ENCODE measurements at regions not wholly inside any gene's neighbourhood (a gene's known extent, or its start where the extent isn't known, plus 50 kb on each side); places are given as distances from the start of the nearest gene placed in this dataset.

- DNase-seq (ENCODE audit: low read depth) = peak; percentile 62
Measured at GRCh38 chr6:84462698-84463097, 235.3 kb upstream of the CEP162 start.

DNA sequence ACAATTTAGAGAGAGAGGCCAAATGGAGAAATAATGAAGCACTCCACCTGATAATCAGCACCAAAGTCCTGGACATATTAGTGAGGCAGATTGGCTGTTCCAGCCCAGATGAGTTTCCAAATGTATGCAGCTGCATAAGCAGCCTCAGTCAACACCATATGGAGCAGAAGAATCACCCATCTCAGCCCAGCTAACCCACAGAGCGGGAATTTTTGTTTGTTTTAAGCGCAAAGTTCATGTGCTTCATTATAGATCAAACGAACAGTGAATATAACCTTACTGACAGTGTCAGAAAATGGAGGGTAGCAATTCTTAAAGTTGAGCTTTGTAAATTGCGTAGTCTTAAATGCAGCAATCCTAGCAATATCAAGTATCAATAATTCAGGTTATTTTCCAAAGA lies 234.0 kb upstream of the CEP162 start:
- DNase-seq (ENCODE audit: low read depth) = no peak

GRCh38 chr6:84460491-84460890 lies 233.0 kb upstream of the CEP162 start:
- no peak for DNase-seq (ENCODE audit: low read depth)

GRCh38 chr6:84459401-84459800 lies 232.0 kb upstream of the CEP162 start:
- DNase-seq (ENCODE audit: low read depth) = no peak

DNA sequence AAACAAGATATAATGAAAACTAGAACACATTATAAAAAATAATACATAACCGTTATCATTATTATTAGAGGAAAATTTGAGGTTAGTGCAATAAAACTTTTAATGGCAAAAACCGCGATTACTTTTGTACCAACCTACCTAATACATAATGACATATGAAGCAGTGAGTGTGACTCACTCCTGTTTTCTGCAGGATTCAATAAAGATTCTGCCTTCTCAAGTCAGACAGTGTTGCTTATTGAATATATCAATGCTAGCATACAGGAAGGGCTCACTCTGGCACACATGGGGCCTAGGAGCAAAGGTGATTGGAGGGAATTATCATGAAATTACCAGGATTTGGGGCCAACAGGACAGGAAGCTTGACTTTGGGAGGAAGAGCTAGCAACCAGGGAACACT lies 230.8 kb upstream of the CEP162 start:
- no peak for DNase-seq (ENCODE audit: low read depth)

- no peak for DNase-seq (ENCODE audit: low read depth)
Measured at GRCh38 chr6:84457276-84457675, 229.8 kb upstream of the CEP162 start.

GRCh38 chr6:84456803-84457202 lies 229.4 kb upstream of the CEP162 start:
- no peak for DNase-seq (ENCODE audit: low read depth)

GRCh38 chr6:84455511-84456029 lies 228.1 kb upstream of the CEP162 start:
- DNase-seq (ENCODE audit: low read depth) = peak; percentile 45

- DNase-seq (ENCODE audit: low read depth) = no peak
Measured at GRCh38 chr6:84453499-84453898, 226.1 kb upstream of the CEP162 start.

DNA sequence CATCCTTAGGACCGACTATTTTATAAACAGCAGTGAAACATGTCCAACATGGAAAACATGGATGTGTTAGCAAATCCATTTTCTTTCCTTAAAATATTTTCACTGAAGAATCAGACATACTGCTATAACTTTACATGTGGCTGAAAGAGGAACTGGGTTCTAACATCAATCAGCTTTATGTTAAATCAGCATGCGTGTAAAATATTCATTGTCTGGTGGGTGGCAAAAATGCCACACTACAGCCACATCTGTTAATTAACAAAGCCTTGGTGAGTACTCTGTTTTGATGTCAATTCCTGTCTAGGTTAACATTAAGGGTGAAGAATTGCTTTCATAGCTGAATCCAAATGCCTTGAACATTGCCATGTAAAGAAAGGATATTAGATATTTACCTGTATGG lies 222.6 kb upstream of the CEP162 start:
- no peak for DNase-seq (ENCODE audit: low read depth)

GRCh38 chr6:84449220-84449619 lies 221.8 kb upstream of the CEP162 start:
- DNase-seq (ENCODE audit: low read depth) = no peak

- DNase-seq (ENCODE audit: low read depth) = no peak
Measured at GRCh38 chr6:84448331-84448730, 220.9 kb upstream of the CEP162 start.

- DNase-seq (ENCODE audit: low read depth) = no peak
Measured at GRCh38 chr6:84447651-84448050, 220.2 kb upstream of the CEP162 start.

- DNase-seq (ENCODE audit: low read depth) = no peak
Measured at GRCh38 chr6:84445068-84445467, 217.6 kb upstream of the CEP162 start.

DNA sequence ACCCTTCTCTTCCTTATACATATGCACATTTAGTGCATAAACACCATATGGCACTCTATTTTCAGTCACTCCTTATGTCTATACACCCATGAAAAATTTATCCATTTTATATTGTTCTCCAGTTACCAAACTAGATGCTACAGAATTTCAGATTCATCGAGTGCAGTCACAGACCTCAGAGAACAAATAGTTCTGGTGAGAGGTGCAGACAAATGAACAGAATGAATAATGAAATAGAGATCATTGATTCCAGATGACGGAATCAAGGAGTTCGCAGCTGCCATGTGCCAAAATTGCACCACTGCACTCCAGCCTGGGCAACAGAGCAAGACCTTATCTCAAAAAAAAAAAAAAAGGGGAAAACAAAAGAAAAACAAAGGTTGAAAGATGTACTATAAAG lies 214.8 kb upstream of the CEP162 start:
- DNase-seq (ENCODE audit: low read depth) = no peak

GRCh38 chr6:84441456-84441855 lies 214.0 kb upstream of the CEP162 start:
- no peak for DNase-seq (ENCODE audit: low read depth)

GRCh38 chr6:84434550-84434949 lies 207.1 kb upstream of the CEP162 start:
- no peak for DNase-seq (ENCODE audit: low read depth)

DNA sequence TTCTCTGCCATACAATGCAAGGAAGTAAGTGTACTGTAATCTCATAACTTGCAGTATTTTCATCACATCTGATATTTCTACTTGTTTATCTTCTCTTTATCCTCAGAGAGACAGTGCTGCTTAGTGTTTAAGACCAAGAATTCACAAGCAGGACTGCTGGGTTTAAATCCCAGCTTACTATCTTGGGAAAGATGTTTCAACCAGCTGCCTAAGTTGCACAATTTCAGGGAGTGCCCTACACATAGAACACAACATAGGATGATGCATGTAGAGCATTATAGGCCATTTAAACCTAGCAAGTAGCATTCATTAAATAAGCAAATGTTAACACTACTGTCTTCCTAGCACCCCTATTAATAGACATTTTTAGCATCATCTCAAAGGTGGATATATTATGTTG lies 205.2 kb upstream of the CEP162 start:
- DNase-seq (ENCODE audit: low read depth) = no peak

DNA sequence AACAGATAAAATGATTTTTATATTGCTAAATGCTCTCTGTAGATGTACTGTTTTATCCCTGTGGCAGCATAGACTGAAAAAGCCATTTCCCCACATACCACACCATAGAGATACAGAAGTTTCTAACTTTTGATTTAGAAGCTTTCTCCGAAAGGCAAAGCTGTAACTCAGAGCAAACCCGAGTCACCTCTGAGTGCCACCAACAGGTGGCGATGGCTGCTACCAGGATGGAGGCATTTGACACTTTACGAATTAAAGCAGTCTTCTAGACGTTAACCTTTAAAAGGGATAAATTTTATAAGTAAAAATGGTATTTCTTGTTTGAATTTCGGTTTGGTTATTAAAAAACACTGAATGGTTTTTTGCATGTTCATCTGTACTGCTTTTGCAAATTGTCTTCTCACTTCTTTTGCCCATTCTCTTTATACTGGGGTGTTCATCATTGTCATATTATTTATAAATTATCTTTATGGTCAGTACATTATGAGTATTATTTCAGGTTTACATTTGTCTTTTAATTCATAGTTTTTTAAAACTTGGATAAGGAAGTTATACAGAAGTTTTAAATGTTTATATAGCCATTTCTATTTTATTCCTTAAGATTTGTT lies 201.0 kb upstream of the CEP162 start:
- peak; percentile 70 for DNase-seq (ENCODE audit: low read depth)

DNA sequence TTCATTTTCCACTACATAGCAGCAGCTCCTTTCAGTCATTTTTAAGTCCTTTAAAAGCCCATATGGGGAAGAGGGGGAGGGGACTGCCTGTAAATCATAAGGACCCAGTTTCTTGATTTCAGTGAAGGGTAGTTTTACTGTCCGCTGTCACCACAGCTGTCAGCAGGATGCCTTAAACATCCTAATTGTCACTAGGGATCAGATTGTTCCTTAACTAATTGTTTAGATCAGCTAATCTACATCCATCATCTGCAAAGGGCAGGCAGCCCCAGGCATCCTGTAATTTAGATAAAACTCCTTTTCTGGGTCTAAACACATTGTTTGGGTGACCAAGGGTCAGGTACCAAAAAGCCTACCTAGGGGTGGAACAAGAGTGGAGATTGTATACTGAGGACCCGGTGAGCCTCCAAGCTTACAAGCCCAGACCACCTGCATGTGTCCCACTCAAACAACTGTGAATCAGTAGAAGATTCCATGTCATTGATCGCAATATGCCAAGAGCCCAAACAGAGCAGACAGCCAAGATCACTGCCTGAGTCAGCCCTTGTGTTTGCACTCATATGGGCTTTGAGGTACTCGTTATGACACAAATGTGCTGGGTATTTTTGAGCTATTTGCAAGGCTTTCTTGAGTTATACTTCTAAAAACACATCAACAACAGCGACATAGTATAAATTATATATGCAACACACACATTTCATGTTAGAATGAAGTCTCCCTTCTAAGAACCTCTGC lies 198.7 kb upstream of the CEP162 start:
- DNase-seq (ENCODE audit: low read depth) = no peak

- DNase-seq (ENCODE audit: low read depth) = no peak
Measured at GRCh38 chr6:84424956-84425355, 197.5 kb upstream of the CEP162 start.

DNA sequence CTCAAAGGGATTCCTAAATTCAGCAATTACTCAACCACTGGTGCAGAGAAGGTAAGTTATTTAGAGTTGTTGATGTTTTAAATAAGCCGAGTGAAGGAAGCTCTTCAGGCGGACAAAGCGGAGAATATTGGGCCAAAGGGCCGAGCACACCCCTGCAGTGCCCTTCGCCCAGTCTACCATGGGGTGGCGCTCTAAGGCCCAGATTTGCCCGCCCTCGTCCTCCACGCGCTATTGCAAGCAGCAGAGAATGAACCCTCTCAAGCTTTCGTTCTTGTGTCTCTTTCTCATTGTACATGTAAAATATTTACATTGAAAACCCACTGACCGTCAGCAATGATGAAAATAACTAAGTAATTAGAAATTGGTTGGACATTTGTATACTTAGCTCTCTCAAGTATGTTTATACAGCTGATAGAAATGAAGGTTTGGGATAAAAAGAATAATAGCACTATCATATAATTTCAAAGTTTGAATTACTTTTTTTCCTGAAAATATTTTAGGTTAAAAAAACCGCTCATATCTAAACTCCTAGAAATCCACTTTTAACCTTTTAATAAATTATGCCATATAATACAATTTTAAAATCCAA lies 195.0 kb upstream of the CEP162 start:
- peak; percentile 52 for DNase-seq (ENCODE audit: low read depth)

- DNase-seq (ENCODE audit: low read depth) = no peak
Measured at GRCh38 chr6:84421031-84421430, 193.6 kb upstream of the CEP162 start.
